ENCODE measurements at regions not wholly inside any gene's neighbourhood (a gene's known extent, or its start where the extent isn't known, plus 50 kb on each side); places are given as distances from the start of the nearest gene placed in this dataset.

GRCh38 chr5:124514956-124515355 is 231.5 kb downstream of the ZNF608 start:
- TF ChIP-seq CTCF (conservative IDR thresholded peaks at IDR 0.05 in 1 of 2, IDR thresholded peaks at IDR 0.05 in 1 of 2; ENCODE audit: low read depth in 1 of 2, low read length in 2 of 2) (no peak), EZH2 (IDR thresholded peaks at IDR 0.05; ENCODE audit: low read length, missing control alignments) (no peak)

Data from fibroblast of lung (primary cell).